Ishikawa (cell line): ENCODE measurements at regions not wholly inside any gene's neighbourhood (a gene's known extent, or its start where the extent isn't known, plus 50 kb on each side); places are given as distances from the start of the nearest gene placed in this dataset.

ENCODE experiments used
- CEBPB ChIP-seq: IDR thresholded peaks from 2 replicates; pipeline ENCODE4 v1.6.1; 2012
- EP300 ChIP-seq: IDR thresholded peaks from 2 replicates; pipeline ENCODE4 v1.6.1; 2012; ENCODE audit warnings: borderline replicate concordance
- FOXM1 ChIP-seq: IDR thresholded peaks from 2 replicates; pipeline ENCODE4 v1.6.1; 2012; ENCODE audit warnings: low read depth, borderline replicate concordance
- NFIC ChIP-seq: IDR thresholded peaks from 2 replicates; pipeline ENCODE4 v1.6.1; 2012
- RAD21 ChIP-seq: IDR thresholded peaks from 2 replicates; pipeline ENCODE4 v1.6.1; 2012; ENCODE audit warnings: low read depth
- TCF12 ChIP-seq: IDR thresholded peaks from 2 replicates; pipeline ENCODE4 v1.6.1; 2012; ENCODE audit warnings: low read depth
- YY1 ChIP-seq: IDR thresholded peaks from 2 replicates; pipeline ENCODE4 v1.6.1; 2012; ENCODE audit warnings: low read depth
- TF ChIP-seq, protein P1 (sequence below): IDR thresholded peaks from 2 replicates; pipeline ENCODE4 v1.6.1; 2012
- TF ChIP-seq, protein P2 (sequence below): IDR thresholded peaks from 2 replicates; pipeline ENCODE4 v1.6.1; 2012; ENCODE audit warnings: low read depth, mild to moderate bottlenecking

DNA sequence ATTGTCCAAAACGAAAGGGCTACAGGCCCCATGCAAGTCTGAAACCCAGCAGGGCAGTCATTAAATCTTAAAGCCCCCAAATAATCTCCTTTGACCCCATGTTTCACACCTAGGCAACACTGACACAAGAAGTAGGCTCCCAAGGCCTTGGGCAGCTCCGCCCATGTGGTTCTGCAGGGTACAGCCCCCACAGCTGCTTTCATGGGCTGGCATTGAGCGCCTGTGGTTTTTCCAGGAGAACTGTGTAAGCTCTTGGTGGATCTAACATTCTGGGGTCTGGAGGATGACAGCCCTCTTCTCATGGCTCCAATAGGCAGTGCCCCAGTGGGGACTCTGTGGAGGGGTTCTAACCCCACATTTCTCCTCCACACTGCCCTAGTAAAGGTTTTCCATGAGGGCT lies 623.5 kb downstream of the PRR16 start:
- TF ChIP-seq RAD21 (no peak), FOXM1 (no peak), YY1 (no peak), NFIC (no peak), CEBPB (no peak), EP300 (no peak), TCF12 (no peak)
- TF ChIP-seq, protein P1, sequence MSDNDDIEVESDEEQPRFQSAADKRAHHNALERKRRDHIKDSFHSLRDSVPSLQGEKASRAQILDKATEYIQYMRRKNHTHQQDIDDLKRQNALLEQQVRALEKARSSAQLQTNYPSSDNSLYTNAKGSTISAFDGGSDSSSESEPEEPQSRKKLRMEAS = no peak
- TF ChIP-seq, protein P2, sequence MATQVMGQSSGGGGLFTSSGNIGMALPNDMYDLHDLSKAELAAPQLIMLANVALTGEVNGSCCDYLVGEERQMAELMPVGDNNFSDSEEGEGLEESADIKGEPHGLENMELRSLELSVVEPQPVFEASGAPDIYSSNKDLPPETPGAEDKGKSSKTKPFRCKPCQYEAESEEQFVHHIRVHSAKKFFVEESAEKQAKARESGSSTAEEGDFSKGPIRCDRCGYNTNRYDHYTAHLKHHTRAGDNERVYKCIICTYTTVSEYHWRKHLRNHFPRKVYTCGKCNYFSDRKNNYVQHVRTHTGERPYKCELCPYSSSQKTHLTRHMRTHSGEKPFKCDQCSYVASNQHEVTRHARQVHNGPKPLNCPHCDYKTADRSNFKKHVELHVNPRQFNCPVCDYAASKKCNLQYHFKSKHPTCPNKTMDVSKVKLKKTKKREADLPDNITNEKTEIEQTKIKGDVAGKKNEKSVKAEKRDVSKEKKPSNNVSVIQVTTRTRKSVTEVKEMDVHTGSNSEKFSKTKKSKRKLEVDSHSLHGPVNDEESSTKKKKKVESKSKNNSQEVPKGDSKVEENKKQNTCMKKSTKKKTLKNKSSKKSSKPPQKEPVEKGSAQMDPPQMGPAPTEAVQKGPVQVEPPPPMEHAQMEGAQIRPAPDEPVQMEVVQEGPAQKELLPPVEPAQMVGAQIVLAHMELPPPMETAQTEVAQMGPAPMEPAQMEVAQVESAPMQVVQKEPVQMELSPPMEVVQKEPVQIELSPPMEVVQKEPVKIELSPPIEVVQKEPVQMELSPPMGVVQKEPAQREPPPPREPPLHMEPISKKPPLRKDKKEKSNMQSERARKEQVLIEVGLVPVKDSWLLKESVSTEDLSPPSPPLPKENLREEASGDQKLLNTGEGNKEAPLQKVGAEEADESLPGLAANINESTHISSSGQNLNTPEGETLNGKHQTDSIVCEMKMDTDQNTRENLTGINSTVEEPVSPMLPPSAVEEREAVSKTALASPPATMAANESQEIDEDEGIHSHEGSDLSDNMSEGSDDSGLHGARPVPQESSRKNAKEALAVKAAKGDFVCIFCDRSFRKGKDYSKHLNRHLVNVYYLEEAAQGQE = no peak
